Type B pancreatic cell (in vitro differentiated cells): ENCODE measurements at regions not wholly inside any gene's neighbourhood (a gene's known extent, or its start where the extent isn't known, plus 50 kb on each side); places are given as distances from the start of the nearest gene placed in this dataset.
A peak's percentile ranks its signal among the peaks of the same experiment; 100 is the strongest.

Experiments used
- DNase-seq: peaks from one replicate; pipeline ENCODE4 v3.0.0; 2021; ENCODE audit warnings: mixed read lengths; ENCODE audit not compliant: unreplicated experiment; ENCODE audit errors: extremely low spot score
- H3K27ac Mint-ChIP-seq: 2 replicates; pipeline ENCODE4 v1.8.0; 2021; ENCODE audit warnings: mild to moderate bottlenecking, mixed read lengths
- H3K27me3 Mint-ChIP-seq: 2 replicates; pipeline ENCODE4 v1.8.0; 2021; ENCODE audit warnings: mixed read lengths
- H3K36me3 Mint-ChIP-seq: 2 replicates; pipeline ENCODE4 v1.8.0; 2021; ENCODE audit warnings: mixed read lengths
- H3K4me1 Mint-ChIP-seq: one replicate; pipeline ENCODE4 v1.8.0; 2021; ENCODE audit warnings: mixed read lengths; ENCODE audit not compliant: unreplicated experiment
- H3K4me3 Mint-ChIP-seq: 2 replicates; pipeline ENCODE4 v1.8.0; 2021; ENCODE audit warnings: mild to moderate bottlenecking, mixed read lengths
- H3K9me3 Mint-ChIP-seq: 2 replicates; pipeline ENCODE4 v1.8.0; 2021; ENCODE audit warnings: mixed read lengths
- CTCF ChIP-seq: fragments of 200-600 bp; sonication (generic); conservative IDR thresholded peaks from 2 replicates; pipeline ENCODE4 v1.5.0; 2021; ENCODE audit warnings: antibody characterized with exemption, mild to moderate bottlenecking

DNA sequence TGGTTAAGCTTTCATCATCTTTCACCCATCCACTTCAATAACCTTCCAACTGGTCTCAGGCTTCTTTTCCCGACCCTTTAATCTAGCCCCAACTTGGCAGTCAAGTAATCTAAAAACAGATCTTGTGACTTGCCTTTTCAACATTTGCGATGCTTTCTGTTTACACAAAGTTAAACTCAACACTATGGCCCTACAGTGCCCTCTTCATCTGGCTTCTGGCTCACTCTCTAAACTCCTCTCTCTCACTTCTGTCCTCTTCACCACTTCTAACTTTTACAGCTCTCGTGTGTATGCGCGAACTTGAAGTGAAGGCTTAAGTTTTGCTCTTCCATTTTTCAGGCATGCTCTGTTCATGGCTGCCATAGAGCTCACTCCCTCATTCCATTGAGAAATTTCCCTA is 1122.3 kb upstream of the ADGRL2 start:
- no peaks in the 10 kb centered on the region for H3K27me3 Mint-ChIP-seq
- TF ChIP-seq CTCF: no peak
- H3K4me1 Mint-ChIP-seq: peaks cover 14% of the 10 kb centered on the region
- H3K36me3 Mint-ChIP-seq: no peaks in the 10 kb centered on the region
- H3K4me3 Mint-ChIP-seq: no peak overlapping the region
- no peak for DNase-seq
- peaks cover 12% of the 10 kb centered on the region for H3K9me3 Mint-ChIP-seq
- no peak overlapping the region for H3K27ac Mint-ChIP-seq

- Mint-ChIP-seq H3K4me3 (no peak overlapping the region), H3K27ac (no peak overlapping the region), H3K9me3 (peaks cover 5% of the 10 kb centered on the region), H3K27me3 (no peaks in the 10 kb centered on the region), H3K4me1 (peaks cover 19% of the 10 kb centered on the region), H3K36me3 (no peaks in the 10 kb centered on the region)
- TF ChIP-seq CTCF: no peak
- no peak for DNase-seq
Observed at GRCh38 chr1:80675454-80675853, 1125.3 kb upstream of the ADGRL2 start.

DNA sequence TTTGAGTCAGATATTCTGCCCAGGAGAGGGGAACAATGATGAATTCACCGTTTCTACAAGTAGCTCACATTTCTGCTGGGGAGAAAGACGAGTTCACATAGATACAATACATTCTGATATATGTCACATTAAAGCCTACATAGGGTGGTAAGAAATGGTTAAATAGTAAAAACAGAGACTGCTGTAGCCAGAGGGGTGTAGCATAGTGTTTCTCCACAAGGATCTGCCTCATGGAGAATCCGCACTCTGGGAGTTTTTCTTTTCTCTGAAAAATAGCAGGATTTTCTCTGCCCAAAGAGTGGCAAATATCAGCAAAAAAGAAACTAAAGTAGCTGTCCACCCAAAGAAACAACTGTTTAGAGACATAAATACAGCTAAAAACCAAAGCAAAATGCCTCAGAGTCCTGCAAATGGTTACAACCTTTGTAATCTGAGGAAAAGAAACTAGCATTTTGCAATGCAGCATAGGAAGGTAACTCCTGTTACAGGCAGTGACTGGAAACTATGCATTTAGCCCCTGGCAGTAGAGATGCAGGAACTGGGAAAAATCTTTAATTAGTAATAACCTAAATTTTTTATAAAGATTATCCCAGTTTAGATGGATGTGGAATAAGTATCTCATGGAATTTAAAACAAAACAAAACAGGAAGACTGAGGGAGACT is 1126.7 kb upstream of the ADGRL2 start:
- Mint-ChIP-seq H3K9me3 (peaks cover 5% of the 10 kb centered on the region), H3K27ac (peak overlapping the region; percentile 27), H3K4me3 (peak overlapping the region; percentile 42), H3K36me3 (no peaks in the 10 kb centered on the region), H3K27me3 (no peaks in the 10 kb centered on the region), H3K4me1 (peaks cover 24% of the 10 kb centered on the region)
- DNase-seq: no peak
- peak; percentile 45 for TF ChIP-seq CTCF

DNA sequence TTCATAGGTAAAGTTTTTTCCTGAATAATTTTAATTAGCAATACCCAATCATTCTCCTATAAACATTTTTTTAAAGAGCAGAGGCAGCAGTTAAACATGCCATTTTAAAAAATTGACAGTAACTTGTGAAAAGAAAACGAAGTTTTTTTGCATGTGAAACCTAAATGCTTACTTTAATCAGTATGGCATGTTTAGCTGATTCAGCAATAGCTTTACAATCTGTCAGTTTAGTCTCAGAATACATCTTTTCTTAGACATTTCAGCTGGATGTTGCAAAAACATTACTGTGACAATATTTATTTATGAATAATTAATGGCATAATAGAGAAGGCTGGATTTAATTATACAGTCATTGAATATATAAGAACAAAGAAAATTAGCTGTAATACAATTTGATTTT is 1132.4 kb upstream of the ADGRL2 start:
- Mint-ChIP-seq H3K36me3 (no peaks in the 10 kb centered on the region), H3K4me3 (no peak overlapping the region), H3K27ac (no peak overlapping the region), H3K27me3 (no peaks in the 10 kb centered on the region), H3K4me1 (peaks cover 10% of the 10 kb centered on the region), H3K9me3 (no peaks in the 10 kb centered on the region)
- DNase-seq: no peak
- TF ChIP-seq CTCF: no peak

DNA sequence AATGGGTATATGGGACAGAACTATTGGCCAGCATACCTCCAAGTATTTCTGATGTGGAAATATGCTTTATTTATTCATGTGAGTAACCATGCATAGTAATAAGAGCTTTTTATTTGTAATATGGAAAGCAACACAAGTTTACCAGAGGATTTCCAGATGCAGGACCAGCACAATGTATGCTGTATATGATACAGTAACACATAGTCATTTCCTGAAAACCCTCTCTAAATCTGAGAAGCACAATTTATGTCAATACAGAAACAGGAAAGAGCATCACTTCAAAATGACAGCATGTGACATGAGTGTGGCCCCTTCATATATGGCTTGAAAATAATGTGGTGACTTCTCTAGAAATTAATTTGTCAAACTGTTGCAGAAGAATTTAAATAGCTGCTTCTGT is 1134.7 kb upstream of the ADGRL2 start:
- no peaks in the 10 kb centered on the region for H3K27me3 Mint-ChIP-seq
- no peak for TF ChIP-seq CTCF
- no peak for DNase-seq
- H3K4me1 Mint-ChIP-seq: peaks cover 5% of the 10 kb centered on the region
- H3K9me3 Mint-ChIP-seq: peaks cover 5% of the 10 kb centered on the region
- H3K4me3 Mint-ChIP-seq: no peak overlapping the region
- H3K36me3 Mint-ChIP-seq: no peaks in the 10 kb centered on the region
- H3K27ac Mint-ChIP-seq: no peak overlapping the region

GRCh38 chr1:80659161-80659560 is 1141.6 kb upstream of the ADGRL2 start:
- H3K27ac Mint-ChIP-seq: no peak overlapping the region
- no peaks in the 10 kb centered on the region for H3K27me3 Mint-ChIP-seq

More at GRCh38 chr1:80659161-80659560, 1141.6 kb upstream of the ADGRL2 start:
- Mint-ChIP-seq H3K9me3 (peaks cover 5% of the 10 kb centered on the region), H3K4me1 (peaks cover 25% of the 10 kb centered on the region), H3K36me3 (no peaks in the 10 kb centered on the region), H3K4me3 (no peak overlapping the region)
- DNase-seq: no peak
- TF ChIP-seq CTCF: no peak
